Amniotic epithelial cell (primary cell): ENCODE measurements at regions not wholly inside any gene's neighbourhood (a gene's known extent, or its start where the extent isn't known, plus 50 kb on each side); places are given as distances from the start of the nearest gene placed in this dataset.

ENCODE experiments used
- DNase-seq: peaks from one replicate; pipeline ENCODE4 v3.0.0-alpha.2; 2010; ENCODE audit warnings: low read depth

DNA sequence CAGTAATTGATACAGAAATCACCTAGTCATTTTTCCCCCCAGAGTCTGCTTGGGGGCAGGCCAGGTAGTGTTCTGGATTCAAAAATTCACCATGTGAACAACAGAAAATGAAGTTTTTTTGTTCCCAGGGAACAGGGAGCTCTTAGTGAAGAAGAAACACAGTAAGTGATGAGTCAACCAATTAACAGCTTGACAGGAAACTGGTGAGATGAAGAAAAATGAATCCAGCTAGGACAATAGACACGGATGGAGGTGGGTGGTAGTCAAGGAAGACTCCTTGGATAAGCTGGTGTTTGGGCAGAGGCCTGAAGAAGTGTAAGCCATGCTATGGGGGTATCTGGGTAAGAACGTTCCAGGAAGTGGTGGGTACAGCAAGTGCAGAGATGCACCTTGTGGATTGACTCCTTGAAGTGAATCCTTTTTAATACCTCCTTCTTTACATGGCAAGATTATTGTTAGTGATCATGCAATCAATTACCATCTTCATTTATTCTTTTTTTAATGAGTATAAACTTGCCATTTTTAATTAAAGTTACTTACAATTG, 339.9 kb upstream of the RGMA start:
- no peak for DNase-seq

GRCh38 chr15:93428150-93428549, 339.1 kb upstream of the RGMA start:
- DNase-seq = no peak

DNA sequence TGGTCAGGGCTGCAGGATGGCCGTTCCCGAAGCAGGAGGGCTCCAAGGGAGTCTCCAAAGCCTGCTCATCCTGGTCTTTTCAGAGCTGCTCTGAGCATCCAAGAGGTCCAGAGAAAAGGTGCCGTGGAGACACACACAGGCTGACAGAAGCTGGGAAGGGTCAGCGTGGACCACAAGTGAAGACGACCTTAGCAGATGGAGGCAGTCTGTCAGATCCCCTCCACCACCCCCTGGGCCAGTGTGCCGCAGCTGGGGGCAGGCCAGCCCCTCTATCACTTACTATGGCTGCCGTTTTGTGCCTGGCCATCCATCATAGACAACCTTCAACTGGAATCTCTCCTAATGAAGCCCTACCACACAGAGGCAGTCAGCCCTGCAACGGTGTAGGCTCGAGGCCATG, 335.1 kb upstream of the RGMA start:
- no peak for DNase-seq

GRCh38 chr15:93422476-93422875, 333.5 kb upstream of the RGMA start:
- no peak for DNase-seq

DNA sequence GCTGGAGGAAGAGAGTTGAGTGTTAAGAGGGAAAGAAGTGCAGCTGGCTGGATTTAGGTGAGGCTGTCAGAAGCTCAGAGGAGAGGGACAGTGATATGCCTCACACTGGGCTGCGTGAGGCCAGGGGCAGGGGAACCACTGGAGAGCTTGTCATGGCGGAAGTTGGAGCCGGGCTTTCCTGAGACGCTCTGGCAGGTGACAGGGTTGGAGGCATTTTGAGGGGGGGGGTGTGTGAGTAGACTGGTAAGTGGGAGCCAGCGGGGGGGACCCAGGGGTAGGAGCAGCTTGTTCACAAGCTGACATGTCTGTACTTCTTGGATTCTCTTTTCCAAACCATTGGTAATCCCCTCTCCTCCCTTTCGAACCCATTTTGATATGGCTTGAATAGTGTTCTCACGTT, 331.5 kb upstream of the RGMA start:
- no peak for DNase-seq

GRCh38 chr15:93420050-93420452, 331.0 kb upstream of the RGMA start:
- DNase-seq = no peak

GRCh38 chr15:93418566-93418965, 329.6 kb upstream of the RGMA start:
- DNase-seq = no peak

- DNase-seq = no peak
These were observed 328.6 kb upstream of the RGMA start for GRCh38 chr15:93417631-93418030.

DNA sequence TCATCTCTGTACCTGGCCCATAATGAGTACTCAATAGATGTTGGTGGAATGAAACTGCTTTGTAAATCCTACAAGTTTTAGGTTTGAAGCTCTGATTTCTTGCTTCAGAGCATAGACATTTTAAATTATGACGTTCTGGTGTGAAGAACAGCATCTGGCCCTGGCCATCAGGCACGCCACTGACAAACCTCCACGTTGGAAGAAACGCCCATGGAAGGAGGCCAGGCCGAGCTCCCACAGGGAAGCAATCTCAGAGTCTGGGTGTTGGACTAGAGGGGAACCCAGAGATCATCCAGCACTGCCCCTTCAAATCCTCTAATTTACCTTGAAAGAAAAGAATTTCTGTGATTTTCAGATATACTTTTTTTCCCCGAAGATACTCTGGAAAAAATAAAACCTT, 328.1 kb upstream of the RGMA start:
- DNase-seq = no peak

GRCh38 chr15:93415576-93415975, 326.6 kb upstream of the RGMA start:
- DNase-seq = no peak

DNA sequence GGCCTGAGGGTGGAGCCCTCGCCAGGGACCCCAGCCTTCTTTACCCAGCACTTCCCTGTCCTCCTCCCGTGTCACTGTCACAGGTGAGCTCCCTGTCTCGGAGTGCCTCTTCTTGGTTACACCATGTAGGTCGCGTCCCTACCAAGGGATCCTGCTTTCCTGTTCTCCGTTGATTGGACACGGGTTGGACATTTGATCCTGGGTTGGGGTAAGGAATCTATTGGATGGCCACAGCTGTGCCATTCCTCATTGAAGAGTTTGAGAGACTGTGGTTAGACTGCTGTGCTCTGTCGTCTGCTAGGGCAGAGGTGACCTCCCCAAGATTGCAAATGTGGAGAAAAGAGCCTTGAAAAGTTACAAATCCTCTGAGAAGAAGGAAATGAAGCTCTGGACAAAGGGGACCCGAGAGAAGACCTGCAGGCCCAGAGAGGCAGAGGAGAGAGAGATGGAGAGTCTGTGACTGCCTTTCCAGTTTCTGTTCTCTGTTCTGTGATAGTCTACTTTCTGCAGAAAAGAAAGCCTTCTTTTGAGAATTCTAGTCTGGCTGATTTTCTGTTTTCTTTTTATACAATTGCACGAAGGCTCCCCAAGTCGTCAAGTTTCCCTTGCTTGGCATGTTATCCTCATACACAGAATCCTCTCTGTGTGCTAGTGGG, 325.7 kb upstream of the RGMA start:
- DNase-seq = no peak

GRCh38 chr15:93413745-93414144, 324.7 kb upstream of the RGMA start:
- DNase-seq = no peak

- no peak for DNase-seq
These were observed 310.1 kb upstream of the RGMA start for GRCh38 chr15:93399121-93399520.

DNA sequence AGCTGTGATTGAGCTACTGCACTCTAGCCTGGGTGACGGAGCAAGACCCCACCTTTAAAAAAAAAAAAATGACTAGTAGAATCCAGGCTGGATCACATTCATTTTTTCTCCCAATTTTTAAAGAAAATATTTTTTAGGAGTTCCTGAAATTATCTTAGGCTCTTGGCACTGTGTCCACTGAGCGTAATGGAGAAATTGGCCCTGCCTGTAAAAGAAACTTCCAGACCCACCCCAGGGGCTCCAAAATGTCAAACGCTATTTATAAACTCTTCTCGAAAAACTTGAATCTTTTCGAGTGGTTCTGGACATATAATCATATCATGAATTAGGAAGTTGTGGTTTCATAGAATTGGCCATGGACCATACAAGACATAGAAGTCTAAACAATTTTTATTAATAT, 300.2 kb upstream of the RGMA start:
- no peak for DNase-seq

DNA sequence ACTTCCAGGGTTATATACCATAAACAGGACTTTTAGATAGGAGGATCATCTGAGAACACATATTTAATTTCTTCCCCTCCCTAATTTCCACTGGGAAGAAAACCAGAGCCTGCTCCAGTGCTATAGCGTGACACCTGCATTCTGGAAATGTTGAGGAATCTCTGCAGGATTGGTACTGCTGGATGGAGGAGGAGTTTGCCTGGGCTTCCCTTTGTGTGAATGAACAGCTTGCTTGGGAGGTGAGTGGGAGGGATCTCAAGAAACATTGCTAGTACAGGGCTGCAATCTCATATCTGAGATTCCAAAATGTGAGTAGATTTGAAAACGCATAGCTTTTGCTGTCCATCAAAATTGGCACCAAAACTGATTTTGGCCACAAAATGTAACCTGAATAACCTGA, 295.9 kb upstream of the RGMA start:
- no peak for DNase-seq

DNA sequence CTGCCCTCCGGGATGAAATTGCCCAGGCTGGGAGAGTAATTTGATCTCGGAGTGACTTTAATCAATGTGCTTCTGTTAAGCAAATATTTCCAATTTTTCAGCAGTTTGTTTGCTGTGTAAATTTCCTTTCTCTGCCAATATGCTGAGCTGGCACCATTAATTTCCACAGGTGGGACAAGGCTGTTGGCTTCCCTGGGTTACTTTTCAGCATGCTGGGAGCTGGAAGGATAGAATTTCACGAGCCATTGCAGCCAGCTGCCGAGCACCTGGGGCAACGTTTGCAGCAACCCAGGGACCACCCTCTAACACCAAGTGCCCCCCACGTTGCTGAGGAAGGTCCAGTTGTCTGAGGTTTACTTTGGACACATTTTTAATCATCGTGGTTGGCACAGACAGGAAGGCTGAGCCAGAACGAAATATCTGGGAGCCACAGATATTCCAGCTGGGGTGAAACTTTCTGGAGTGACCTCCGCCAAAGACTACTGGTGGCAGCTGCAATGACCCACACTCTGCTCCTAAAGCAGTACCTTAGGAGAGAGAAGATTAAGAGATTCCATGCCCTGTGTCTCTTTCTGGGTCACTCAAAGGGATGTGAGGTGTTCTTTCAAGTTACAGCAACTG, 293.3 kb upstream of the RGMA start:
- DNase-seq = no peak

- no peak for DNase-seq
These were observed 289.5 kb upstream of the RGMA start for GRCh38 chr15:93378558-93378957.

DNA sequence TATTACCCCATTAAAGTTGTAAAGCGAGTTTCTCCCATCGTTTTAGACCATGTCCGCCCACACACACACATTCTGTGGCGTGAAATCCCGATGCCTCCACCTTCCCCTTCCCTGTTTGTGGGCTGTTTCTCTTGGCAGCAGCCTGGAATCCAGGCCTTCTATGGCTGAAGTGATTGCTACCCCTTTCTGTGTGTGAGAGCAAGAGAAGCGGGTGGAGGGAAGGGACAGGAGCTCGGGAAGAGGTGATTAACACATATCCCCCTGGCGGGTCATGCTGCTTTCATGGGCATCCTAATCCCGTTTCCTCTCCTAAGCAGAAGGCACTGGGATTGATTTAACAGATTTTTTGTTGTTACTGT, 283.8 kb upstream of the RGMA start:
- no peak for DNase-seq

DNA sequence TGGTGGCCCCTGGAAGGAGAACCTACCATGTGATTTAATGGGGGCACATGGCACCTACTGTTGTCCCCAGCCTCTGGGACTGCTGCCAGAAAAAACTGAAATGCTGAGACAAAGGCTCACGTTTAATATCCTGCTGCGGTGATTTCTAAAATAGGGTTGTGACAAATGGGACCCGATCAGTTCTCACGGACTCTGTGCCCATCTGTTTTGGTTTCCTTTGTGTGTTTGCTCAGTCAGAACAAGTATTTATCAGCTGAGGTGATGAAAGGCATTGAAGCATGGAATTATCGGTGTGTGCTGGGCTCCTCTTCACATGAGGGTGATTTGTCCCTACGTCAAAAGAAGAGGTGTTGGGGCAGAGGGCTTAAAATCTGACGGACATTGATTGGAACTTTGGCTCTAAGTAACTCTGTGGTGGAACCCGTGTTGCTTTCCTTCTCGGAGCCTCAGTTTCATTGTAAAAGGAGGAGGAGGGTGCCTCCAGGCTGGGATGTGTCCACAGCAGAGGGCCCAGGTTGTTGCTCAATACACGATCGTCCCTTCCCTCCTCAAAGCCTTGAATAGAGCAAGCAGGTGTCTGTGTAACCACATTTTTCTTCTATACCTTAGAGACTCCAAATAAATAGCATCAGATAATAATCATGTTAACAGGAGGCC, 283.3 kb upstream of the RGMA start:
- no peak for DNase-seq

DNA sequence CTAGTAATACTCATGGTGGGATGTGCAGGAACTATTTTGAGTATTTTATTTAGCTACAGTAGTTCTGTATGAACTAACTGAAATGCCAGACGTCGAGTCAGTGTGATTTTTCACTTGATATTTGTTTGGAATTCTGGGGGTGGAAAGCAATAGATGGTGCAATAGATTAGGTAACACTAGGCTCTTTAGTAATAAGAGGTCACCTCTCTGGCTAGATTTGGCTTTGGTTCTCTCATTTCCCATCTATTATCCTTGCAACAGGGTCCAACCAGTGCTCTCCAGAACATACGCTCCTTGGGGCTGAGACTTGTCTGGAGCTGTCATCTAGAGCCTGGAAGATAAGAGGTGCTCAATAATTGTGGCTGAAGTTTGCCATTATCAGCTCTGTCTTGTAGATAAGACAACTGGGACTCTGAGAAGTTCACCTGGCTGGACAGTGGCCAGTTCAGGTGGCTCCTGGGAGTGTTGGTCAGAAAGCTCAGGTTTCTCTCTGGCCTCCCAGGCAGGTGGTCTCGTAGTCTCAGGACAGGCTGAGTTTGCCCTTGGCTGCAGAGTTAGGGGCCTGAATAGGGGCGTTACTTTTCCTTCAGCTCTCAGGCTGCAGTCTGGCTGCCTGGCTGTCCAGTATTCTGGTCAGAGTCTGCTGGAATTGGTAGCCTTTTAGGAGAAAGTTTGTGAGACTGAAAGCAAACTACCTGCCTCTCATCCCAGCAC, 277.5 kb upstream of the RGMA start:
- no peak for DNase-seq

- DNase-seq = no peak
These were observed 273.8 kb upstream of the RGMA start for GRCh38 chr15:93362821-93363220.

- DNase-seq = no peak
These were observed 273.2 kb upstream of the RGMA start for GRCh38 chr15:93362203-93362602.

- no peak for DNase-seq
These were observed 272.7 kb upstream of the RGMA start for GRCh38 chr15:93361703-93362102.
